ENCODE measurements at regions not wholly inside any gene's neighbourhood (a gene's known extent, or its start where the extent isn't known, plus 50 kb on each side); places are given as distances from the start of the nearest gene placed in this dataset.

GRCh38 chr2:220134756-220135534, 507.5 kb downstream of the SLC4A3 start:
- DNase-seq = no peak

GRCh38 chr2:220143336-220143735, 515.9 kb downstream of the SLC4A3 start:
- DNase-seq = no peak

GRCh38 chr2:220144411-220144810, 517.0 kb downstream of the SLC4A3 start:
- DNase-seq = peak in 1 of 2 experiments; percentile 7

- DNase-seq = no peak
Measured at GRCh38 chr2:220147161-220148038, 520.0 kb downstream of the SLC4A3 start.

- DNase-seq = no peak
Measured at GRCh38 chr2:220148471-220149248, 521.2 kb downstream of the SLC4A3 start.

- no peak for DNase-seq
Measured at GRCh38 chr2:220151341-220151740, 523.9 kb downstream of the SLC4A3 start.

DNA sequence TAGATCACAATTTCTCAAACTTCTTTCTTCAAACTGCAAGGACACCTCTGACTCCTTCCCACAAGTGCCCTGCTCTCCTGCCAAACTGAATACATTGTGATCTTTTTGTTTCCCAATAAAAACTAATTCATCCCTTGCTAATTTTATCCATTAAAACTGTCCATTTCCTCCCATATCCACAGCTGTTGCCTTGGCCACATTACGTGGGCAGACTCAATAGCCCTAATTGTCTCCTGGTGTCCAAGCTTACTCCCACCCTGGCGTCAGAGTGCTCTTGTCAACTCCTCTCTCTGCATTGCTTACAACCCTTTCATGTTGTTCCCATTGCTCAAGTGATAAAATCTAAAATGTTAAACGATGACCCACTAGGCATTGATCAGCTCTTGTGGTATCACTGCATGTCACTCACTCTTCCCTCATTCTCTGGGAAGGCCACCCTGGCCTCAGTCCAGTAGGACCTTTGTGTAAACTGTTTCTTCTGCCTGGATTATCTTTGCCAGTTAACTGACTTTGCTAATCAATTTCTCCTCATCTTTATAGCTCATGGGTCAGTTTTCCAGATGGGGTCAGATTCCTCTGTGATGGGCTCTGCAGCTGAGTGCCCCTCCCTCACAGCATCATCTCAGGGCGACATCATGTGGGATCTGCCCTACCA, 525.0 kb downstream of the SLC4A3 start:
- no peak for DNase-seq

DNA sequence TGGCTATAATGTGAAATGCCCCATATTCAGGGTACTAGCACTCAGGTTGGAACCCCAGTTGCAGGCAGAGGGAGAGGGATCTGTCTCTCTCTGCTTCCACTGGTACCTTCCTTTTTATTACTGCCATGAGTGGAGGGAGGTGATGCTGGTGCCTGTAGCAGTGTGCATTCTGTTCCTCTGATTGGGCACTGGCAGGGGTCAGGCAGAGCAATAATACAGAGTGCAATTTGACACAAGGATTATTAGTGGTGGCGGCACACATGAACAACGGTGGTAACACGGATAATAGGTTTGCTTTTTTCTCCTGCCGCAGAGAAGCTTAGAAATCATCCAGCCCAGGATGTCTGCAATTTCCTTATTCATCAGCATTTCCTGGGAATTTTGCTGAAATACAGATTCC, 525.7 kb downstream of the SLC4A3 start:
- no peak for DNase-seq

- no peak for DNase-seq
Measured at GRCh38 chr2:220154304-220154703, 526.9 kb downstream of the SLC4A3 start.

- no peak for DNase-seq
Measured at GRCh38 chr2:220157312-220157711, 529.9 kb downstream of the SLC4A3 start.

DNA sequence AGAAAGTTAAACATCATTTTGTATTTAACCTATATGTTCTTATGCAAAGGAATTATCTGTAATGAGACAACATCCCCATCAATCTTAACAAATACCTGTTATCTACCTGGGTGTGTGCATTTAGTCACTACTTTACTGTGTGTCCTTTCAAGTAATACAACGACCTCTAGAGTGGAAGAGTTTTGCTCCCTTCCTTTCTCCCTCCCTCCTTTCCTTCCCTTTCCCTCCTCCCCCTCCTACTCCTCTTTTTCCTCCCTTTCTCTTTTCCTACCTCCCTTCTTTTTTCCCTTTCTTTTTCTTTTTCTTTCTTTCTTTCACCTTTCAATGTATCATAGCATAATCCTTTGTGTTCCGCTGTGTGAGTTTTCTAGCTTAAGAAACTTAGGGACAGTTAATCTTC, 532.3 kb downstream of the SLC4A3 start:
- DNase-seq = no peak

DNA sequence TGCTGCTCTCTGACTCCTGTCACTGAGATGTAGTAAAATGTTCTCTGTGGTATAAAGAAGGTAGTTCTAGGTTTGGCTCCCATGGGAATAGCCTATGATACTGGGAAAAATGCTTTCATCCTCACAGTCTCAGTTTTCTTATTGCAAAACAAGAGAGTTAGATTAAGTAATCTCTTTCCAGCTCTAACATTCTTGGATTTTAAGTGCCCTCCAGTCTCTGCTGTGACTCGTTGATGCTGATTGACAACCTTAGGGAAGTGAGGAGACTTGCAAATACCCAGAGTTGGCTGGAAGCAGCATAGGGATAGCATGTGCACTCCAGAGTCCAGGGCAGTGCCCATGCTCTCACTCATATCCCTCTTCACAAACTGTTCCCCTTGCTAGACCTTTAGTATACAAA, 534.9 kb downstream of the SLC4A3 start:
- no peak for DNase-seq

DNA sequence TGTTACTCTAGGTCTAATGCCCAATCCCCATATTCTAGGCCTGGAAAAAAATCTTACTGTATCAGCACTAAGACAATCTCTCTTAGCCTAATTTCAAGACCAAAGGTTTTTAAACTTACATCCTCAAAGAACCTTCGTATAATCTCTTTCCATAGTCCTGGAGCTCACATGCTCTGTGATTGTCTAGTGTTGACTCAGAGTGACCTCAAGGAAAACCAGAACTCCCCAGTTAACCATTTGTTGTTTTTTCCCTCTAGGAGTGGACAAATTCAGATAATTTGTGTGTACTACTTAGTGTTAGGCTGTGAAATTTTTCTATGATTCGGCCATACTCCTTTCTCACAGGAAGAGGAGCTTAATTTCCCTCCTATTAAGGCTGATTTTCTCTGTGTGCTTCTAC, 536.1 kb downstream of the SLC4A3 start:
- no peak for DNase-seq

DNA sequence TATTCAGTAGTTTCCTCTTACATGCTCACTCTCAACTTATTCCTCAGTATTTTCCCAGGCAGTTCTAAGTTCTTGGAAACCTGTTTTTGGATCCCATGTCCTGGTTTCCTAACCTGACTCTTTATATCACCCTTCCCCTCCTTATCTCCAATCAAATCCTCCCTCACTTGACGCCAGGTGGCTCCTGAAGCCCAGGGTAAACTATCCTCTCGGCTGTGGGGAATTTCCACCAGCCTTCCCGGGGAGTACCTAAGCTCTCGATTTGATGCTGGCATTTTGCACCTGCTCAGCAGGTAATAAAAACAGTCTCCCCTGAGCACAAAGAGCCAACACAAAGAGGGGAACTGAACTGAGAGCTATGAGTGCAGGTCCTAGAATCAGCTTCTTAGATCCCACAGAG, 538.0 kb downstream of the SLC4A3 start:
- DNase-seq = no peak

- no peak for DNase-seq
Measured at GRCh38 chr2:220166616-220167015, 539.2 kb downstream of the SLC4A3 start.

DNA sequence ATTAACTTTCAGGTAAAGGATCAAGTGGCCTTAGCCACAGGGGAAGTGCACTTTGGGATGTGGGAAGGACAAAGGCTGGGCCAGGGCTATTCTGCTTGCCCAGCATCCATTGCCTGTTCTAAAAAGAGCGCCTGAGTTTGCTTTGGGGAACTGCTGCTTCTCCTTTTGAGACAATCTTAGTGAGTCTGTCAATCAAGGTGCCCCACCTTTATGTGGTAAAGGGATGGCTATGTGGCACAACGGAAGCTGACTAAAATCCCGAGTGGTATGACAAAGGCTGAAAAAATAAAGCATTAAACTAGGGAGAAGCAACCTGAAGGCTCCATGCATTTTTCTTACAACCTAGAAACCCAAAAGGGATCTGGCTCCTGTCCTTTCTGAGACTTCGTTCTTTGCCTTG, 540.5 kb downstream of the SLC4A3 start:
- no peak for DNase-seq

GRCh38 chr2:220168891-220169546, 541.6 kb downstream of the SLC4A3 start:
- no peak for DNase-seq

DNA sequence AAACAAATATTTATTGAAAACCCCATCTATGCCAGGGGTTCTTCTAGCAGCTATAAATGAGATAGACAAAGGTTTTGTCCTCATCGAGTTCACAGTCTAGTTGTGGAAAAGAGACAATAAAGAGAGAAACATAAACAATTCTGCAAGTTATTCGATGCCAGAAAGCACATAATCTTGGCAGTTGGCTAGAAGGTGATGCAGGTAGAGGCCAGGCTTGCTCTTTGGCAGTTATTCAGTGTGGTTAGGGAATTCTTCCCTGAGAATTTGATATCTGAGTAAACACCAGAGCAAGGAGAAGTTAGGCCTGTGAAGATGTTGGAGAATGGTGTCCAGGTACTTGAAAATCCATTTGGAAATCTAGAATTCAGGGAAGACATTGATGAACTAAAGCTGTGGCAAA, 547.4 kb downstream of the SLC4A3 start:
- DNase-seq = no peak

DNA sequence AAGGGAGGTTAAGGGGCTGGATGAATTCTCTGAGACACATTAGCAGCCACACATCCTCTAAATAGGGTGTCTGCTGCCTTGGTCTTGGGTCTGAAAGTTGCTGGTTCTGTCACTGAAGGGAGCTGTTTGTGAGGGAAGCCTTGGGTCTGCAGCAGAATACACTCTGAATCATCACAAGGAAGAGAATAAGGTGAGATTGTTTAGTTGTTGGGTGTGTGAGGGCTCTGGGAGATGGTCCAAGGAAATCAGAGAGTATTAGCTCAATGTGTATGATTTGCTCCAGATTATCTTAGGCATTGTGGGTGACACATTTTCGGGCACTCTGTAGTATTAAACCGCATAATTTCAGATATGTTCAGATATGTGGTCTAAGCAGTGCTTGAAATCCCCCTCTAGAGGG, 548.5 kb downstream of the SLC4A3 start:
- DNase-seq = no peak

DNA sequence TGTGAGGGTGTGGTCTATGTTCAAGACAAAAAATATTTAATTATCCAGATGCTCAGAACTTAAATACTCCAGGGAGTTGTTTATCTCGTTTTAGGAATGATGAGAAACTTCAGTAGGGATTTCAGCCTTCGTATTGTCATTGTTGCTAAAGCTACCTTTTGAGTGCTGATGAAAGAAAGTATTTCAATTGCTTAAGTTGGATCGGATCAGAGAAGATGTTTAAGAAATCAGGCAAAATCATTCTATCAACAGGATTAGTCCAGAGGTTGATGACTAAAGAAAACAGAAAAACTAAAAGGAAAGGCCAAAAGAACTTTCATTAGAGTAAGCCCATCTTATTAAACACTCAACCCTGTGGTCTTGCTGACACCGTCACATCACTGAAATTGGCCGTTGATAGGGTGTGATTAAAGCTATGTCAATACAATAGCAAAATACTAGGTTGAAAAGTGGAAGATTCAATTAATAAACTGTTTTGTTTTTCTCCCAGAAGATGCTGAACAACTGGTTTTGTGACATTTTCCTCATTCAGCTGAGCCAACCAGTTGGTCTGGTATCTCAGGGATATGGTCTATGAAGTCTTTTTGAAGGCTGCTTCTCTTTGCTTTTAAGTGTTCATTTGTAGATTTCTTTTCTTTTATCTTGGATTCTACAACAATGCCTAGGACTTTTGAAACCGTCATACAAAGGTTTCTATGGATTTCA, 551.7 kb downstream of the SLC4A3 start:
- DNase-seq = no peak

GRCh38 chr2:220181165-220181564, 553.7 kb downstream of the SLC4A3 start:
- DNase-seq = no peak

GRCh38 chr2:220182790-220183189, 555.4 kb downstream of the SLC4A3 start:
- no peak for DNase-seq

Measured in NCI-H446 (cell line).